Heart left ventricle (tissue), 13 donors: ENCODE measurements at regions not wholly inside any gene's neighbourhood (a gene's known extent, or its start where the extent isn't known, plus 50 kb on each side); places are given as distances from the start of the nearest gene placed in this dataset.

Experiments
- POLR2A ChIP-seq, 2 donors: fragments of 450-650 bp; IDR thresholded peaks; one replicate each; pipeline ENCODE4 v1.6.1; 2017; ENCODE audit warnings: antibody characterized with exemption in 2 of 2, mild to moderate bottlenecking in 2 of 2, moderate library complexity in 2 of 2
- TF ChIP-seq, protein P1 (sequence below), 12 donors: fragments of 200-600 bp; sonication (generic) in 4 of 12; IDR thresholded peaks; one replicate each; pipeline versions ENCODE4 v1.5.0 to v1.8.0; 2018 to 2022; ENCODE audit warnings: antibody characterized with exemption in 12 of 12, mild to moderate bottlenecking in 5 of 12
- donor health status: ischemic (EF 13 %, LVEDD 7.1; RV severe dilation, severe dysfunction).
- donor health status: DM: no; HTN: yes; CAD: no.
- donor health status: DM: no; HTN: no; CAD: no.
- donor health status: ischemic (EF 25% LVEDD 6.9; RV normal size, moderate dysfunction).
- donor health status: ischemic (EF 25% LVEDD 5.7; RV mildly dilated, moderate dysfunction).
- donor health status: ischemic (EF 35%, LVEDD 5.7; RV mildly dilated, moderate dysfunction).
- donor health status: nonischemic (EF 11% LVEDD 7.7; RV severe dilation, severe dysfunction).
- donor health status: DM: yes; HTN: yes; CAD: no.
- donor health status: PGD.
- donor health status: ischemic (EF 29% LVEDD 5.4; RV normal size, mild dysfunction).
- donor health status: nonischemic (EF 23%, LVEDD 6.1; RV moderate dilation, normal function).

DNA sequence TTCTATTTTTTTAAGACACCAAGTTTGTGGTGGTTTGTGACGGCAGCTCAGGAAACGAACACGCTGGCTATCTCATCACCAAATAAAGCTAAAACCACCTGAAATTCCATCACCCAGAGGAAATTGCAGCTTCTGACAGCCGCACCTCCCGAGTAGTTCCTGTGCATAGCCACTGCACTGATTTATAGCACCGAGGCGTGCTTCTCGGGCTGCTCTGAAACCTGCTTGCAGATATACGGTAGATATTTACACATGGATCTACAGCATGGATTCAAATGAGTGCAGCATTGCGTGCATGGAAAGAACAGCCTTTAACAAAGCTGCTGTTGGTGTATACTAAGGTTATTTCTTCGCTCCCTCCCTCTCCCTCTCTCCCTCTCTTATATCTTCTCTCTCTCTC lies 153.8 kb downstream of the PHF2 start:
- TF ChIP-seq, protein P1, sequence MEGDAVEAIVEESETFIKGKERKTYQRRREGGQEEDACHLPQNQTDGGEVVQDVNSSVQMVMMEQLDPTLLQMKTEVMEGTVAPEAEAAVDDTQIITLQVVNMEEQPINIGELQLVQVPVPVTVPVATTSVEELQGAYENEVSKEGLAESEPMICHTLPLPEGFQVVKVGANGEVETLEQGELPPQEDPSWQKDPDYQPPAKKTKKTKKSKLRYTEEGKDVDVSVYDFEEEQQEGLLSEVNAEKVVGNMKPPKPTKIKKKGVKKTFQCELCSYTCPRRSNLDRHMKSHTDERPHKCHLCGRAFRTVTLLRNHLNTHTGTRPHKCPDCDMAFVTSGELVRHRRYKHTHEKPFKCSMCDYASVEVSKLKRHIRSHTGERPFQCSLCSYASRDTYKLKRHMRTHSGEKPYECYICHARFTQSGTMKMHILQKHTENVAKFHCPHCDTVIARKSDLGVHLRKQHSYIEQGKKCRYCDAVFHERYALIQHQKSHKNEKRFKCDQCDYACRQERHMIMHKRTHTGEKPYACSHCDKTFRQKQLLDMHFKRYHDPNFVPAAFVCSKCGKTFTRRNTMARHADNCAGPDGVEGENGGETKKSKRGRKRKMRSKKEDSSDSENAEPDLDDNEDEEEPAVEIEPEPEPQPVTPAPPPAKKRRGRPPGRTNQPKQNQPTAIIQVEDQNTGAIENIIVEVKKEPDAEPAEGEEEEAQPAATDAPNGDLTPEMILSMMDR (IDR thresholded peaks at IDR 0.05), result no peak
- no peak for TF ChIP-seq POLR2A (IDR thresholded peaks at IDR 0.05)
